ENCODE measurements at regions not wholly inside any gene's neighbourhood (a gene's known extent, or its start where the extent isn't known, plus 50 kb on each side); places are given as distances from the start of the nearest gene placed in this dataset.

DNA sequence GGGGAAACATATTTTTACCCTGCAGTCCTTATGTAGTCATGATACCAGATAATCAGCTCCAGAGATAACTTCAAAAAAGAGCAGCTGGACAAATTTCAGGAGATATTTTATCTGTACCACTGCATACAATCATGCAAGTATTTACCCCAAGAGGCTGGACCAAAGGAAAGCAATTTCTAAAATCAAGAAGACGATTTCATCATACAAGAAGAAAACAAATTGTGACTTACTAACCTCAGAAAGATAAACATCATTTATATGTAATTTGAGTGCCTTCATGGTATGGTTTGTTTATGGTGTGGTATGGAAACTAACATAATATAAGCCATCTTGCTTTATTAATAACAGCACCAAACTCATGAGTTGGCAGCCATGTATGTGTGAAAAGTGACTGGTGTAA, 603.6 kb downstream of the PSAT1 start:
- H3K27ac ChIP-seq, result no peak overlapping the region
- H3K9me3 ChIP-seq, result no peaks in the 10 kb centered on the region
- H3K4me1 ChIP-seq, result no peaks in the 10 kb centered on the region
- H3K27me3 ChIP-seq, result no peaks in the 10 kb centered on the region
- no peaks in the 10 kb centered on the region for H3K36me3 ChIP-seq
- TF ChIP-seq POLR2AphosphoS5 (IDR thresholded peaks at IDR 0.05), result no peak
- TF ChIP-seq, protein P1, sequence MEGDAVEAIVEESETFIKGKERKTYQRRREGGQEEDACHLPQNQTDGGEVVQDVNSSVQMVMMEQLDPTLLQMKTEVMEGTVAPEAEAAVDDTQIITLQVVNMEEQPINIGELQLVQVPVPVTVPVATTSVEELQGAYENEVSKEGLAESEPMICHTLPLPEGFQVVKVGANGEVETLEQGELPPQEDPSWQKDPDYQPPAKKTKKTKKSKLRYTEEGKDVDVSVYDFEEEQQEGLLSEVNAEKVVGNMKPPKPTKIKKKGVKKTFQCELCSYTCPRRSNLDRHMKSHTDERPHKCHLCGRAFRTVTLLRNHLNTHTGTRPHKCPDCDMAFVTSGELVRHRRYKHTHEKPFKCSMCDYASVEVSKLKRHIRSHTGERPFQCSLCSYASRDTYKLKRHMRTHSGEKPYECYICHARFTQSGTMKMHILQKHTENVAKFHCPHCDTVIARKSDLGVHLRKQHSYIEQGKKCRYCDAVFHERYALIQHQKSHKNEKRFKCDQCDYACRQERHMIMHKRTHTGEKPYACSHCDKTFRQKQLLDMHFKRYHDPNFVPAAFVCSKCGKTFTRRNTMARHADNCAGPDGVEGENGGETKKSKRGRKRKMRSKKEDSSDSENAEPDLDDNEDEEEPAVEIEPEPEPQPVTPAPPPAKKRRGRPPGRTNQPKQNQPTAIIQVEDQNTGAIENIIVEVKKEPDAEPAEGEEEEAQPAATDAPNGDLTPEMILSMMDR (IDR thresholded peaks at IDR 0.05), result no peak
- TF ChIP-seq POLR2A (IDR thresholded peaks at IDR 0.05), result no peak
- DNase-seq (ENCODE audit: low spot score in 2 of 2), result no peak
- H3K4me3 ChIP-seq, result no peak overlapping the region
- intact Hi-C loops (cut with DNase I; ENCODE audit: low total_unique reads), result no loop called here

DNA sequence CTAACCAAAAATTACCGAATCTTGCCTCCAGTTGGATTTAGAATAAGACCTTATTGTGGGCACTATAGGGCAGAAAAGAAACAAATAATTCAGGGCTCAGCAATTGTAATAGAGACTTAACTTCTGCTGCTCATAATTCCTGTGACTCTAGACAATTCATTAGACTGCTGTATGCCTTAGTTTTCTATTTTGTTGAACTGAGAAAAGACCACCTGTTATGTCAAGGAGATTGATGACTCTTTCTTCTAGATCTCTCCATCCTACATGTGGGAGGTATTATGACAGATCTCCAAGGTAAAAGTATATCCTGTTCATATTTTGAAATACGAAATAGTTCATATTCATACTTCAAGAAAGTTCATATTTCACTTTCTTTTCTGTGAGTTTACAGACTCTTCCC, 605.1 kb downstream of the PSAT1 start:
- Histone ChIP-seq H3K9me3 (no peaks in the 10 kb centered on the region), H3K36me3 (no peaks in the 10 kb centered on the region), H3K27ac (no peak overlapping the region), H3K4me1 (no peaks in the 10 kb centered on the region), H3K4me3 (no peak overlapping the region), H3K27me3 (no peaks in the 10 kb centered on the region)
- intact Hi-C loops (cut with DNase I; ENCODE audit: low total_unique reads), result no loop called here
- no peak for DNase-seq (ENCODE audit: low spot score in 2 of 2)
- TF ChIP-seq POLR2A (IDR thresholded peaks at IDR 0.05) (no peak), POLR2AphosphoS5 (IDR thresholded peaks at IDR 0.05) (no peak)
- TF ChIP-seq, protein P1 (IDR thresholded peaks at IDR 0.05), result no peak

DNA sequence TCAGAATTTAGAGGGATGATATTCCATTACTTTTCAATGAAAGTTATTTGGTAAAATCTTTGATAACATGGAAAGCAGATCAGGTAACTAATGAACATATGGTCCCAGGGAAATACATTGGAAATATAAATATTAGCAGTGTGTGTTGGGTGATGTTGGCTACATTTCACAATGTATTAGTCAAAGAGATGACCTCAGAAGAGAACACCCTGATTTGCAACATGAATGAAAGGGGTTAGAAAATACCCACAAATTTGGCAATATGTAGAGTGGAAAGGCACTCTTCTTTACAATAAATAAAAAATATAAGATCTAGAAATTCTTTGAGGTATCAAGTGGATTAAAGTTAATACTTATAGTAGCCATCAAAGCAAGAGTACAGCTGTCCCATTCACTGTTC, 606.7 kb downstream of the PSAT1 start:
- H3K4me1 ChIP-seq, result no peaks in the 10 kb centered on the region
- no peaks in the 10 kb centered on the region for H3K36me3 ChIP-seq
- no peak for TF ChIP-seq POLR2AphosphoS5 (IDR thresholded peaks at IDR 0.05)
- TF ChIP-seq, protein P1 (IDR thresholded peaks at IDR 0.05), result no peak
- no peak for TF ChIP-seq POLR2A (IDR thresholded peaks at IDR 0.05)
- intact Hi-C loops (cut with DNase I; ENCODE audit: low total_unique reads), result no loop called here
- DNase-seq (ENCODE audit: low spot score in 2 of 2), result no peak
- H3K27ac ChIP-seq, result no peak overlapping the region
- no peak overlapping the region for H3K4me3 ChIP-seq
- H3K9me3 ChIP-seq, result no peaks in the 10 kb centered on the region
- no peaks in the 10 kb centered on the region for H3K27me3 ChIP-seq

DNA sequence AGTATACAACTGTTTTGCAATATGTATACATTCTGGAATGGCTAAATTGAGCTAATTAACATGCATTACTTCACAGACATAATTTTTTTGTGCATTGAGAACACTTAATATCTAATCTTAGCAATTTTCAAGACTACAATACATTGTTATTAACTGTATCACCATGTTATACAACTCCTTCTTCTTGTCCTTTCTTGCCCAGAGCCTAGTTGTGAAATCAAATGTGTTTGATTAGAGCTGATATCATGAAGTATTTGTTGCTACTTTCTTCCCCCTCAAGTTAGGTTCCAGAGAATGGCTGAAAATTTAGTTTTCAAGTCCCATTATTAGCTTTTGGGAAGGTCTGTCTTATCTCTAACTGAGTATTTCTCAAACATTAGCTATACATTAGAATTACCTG, 607.8 kb downstream of the PSAT1 start:
- H3K36me3 ChIP-seq, result no peaks in the 10 kb centered on the region
- no peak overlapping the region for H3K27ac ChIP-seq
- H3K27me3 ChIP-seq, result no peaks in the 10 kb centered on the region
- intact Hi-C loops (cut with DNase I; ENCODE audit: low total_unique reads), result no loop called here
- H3K4me1 ChIP-seq, result no peaks in the 10 kb centered on the region
- H3K9me3 ChIP-seq, result peaks cover 0 to 4% of the 10 kb centered on the region in 2 donors
- no peak for DNase-seq (ENCODE audit: low spot score in 2 of 2)
- H3K4me3 ChIP-seq, result no peak overlapping the region
- TF ChIP-seq POLR2AphosphoS5 (IDR thresholded peaks at IDR 0.05), result no peak
- TF ChIP-seq POLR2A (IDR thresholded peaks at IDR 0.05), result no peak
- TF ChIP-seq, protein P1 (IDR thresholded peaks at IDR 0.05), result no peak

DNA sequence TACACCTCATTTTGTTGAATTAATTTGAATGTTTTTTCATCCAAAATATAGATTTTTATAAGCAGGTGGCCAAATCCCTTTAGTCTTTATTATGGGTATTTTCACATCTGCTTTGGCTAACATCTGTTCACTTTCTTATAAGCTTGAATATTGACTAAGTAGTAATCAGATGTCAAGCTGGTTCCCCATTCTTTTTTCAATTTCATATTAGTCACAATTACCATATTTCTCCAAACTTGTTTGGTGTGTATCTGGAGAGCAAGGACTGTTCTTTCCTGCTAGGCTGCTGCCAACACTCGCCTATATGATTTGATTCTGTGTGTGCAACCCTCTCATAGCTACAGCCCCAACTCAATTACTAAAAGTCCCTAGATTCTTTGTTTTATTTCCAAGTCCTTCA, 608.5 kb downstream of the PSAT1 start:
- no peak overlapping the region for H3K4me3 ChIP-seq
- no peak overlapping the region for H3K27ac ChIP-seq
- TF ChIP-seq POLR2A (IDR thresholded peaks at IDR 0.05) (no peak), POLR2AphosphoS5 (IDR thresholded peaks at IDR 0.05) (no peak)
- TF ChIP-seq, protein P1 (IDR thresholded peaks at IDR 0.05), result no peak
- H3K9me3 ChIP-seq, result peaks cover 0 to 4% of the 10 kb centered on the region in 2 donors
- intact Hi-C loops (cut with DNase I; ENCODE audit: low total_unique reads), result no loop called here
- no peaks in the 10 kb centered on the region for H3K27me3 ChIP-seq
- H3K4me1 ChIP-seq, result no peaks in the 10 kb centered on the region
- no peaks in the 10 kb centered on the region for H3K36me3 ChIP-seq
- DNase-seq (ENCODE audit: low spot score in 2 of 2), result no peak

Data from breast epithelium (tissue), 4 donors.